IMR-90 (cell line): ENCODE measurements at regions not wholly inside any gene's neighbourhood (a gene's known extent, or its start where the extent isn't known, plus 50 kb on each side); places are given as distances from the start of the nearest gene placed in this dataset.

Source experiments
- BHLHE40 ChIP-seq: fragments of 150-350 bp; IDR thresholded peaks from 2 replicates; pipeline ENCODE4 v1.6.1; 2016; ENCODE audit warnings: mild to moderate bottlenecking, low read depth, low read length
- CEBPB ChIP-seq: IDR thresholded peaks from 2 replicates; pipeline ENCODE4 v1.6.1; 2012; ENCODE audit warnings: low read depth, low read length, improper control_type of control experiment
- CHD1 ChIP-seq: IDR thresholded peaks from 2 replicates; pipeline ENCODE4 v1.6.1; 2012; ENCODE audit warnings: low read depth, low read length, improper control_type of control experiment
- CTCF ChIP-seq: conservative IDR thresholded peaks from 2 replicates; pipeline ENCODE4 v1.5.1; 2012; ENCODE audit warnings: mild to moderate bottlenecking, low read depth, low read length, improper control_type of control experiment
- MXI1 ChIP-seq: IDR thresholded peaks from 2 replicates; pipeline ENCODE4 v1.6.1; 2012; ENCODE audit warnings: low read depth, mild to moderate bottlenecking, low read length, moderate library complexity, borderline replicate concordance
- POLR2A ChIP-seq: IDR thresholded peaks from 2 replicates; pipeline ENCODE4 v1.6.1; 2012; ENCODE audit warnings: mild to moderate bottlenecking, low read depth, low read length
- RAD21 ChIP-seq: IDR thresholded peaks from 2 replicates; pipeline ENCODE4 v1.6.1; 2012; ENCODE audit warnings: low read length, improper control_type of control experiment
- RCOR1 ChIP-seq: IDR thresholded peaks from 2 replicates; pipeline ENCODE4 v1.6.1; 2012; ENCODE audit warnings: mild to moderate bottlenecking, low read length, improper control_type of control experiment; ENCODE audit not compliant: insufficient replicate concordance
- RFX5 ChIP-seq: IDR thresholded peaks from 2 replicates; pipeline ENCODE4 v1.8.0; 2012; ENCODE audit warnings: low read depth, mild to moderate bottlenecking, low read length, moderate library complexity
- SMC3 ChIP-seq: fragments of 150-350 bp; IDR thresholded peaks from 2 replicates; pipeline ENCODE4 v1.6.1; 2016; ENCODE audit warnings: low read depth, mild to moderate bottlenecking, antibody characterized with exemption, low read length, moderate library complexity

DNA sequence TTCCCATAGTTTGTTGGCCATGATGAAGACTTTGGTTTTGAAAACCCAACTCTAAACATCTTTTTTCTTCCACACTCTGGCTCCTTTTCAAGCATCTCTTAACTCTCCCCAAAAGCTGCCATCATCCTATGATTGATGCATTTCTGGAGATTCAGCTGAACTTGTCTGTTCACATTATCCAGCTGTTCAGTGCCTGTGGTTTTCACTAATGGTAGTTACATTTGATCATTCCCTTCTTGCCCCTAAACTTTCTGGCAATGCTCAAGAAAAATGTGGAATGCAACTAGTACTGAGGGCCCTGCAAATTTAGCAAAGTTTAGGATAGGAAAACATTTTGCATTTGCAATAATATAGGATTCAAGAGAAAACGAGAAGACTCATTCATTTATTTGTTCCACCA lies 267.5 kb downstream of the ENC1 start:
- TF ChIP-seq CTCF: no peak
- TF ChIP-seq MXI1: no peak
- TF ChIP-seq RCOR1: no peak
- no peak for TF ChIP-seq POLR2A
- no peak for TF ChIP-seq CHD1
- TF ChIP-seq SMC3: no peak
- TF ChIP-seq CEBPB: no peak
- TF ChIP-seq BHLHE40: no peak
- no peak for TF ChIP-seq RAD21
- TF ChIP-seq RFX5: no peak
